IPS-15b (cell line): ENCODE measurements at regions not wholly inside any gene's neighbourhood (a gene's known extent, or its start where the extent isn't known, plus 50 kb on each side); places are given as distances from the start of the nearest gene placed in this dataset.

ENCODE experiments used
- H3K27me3 ChIP-seq: one replicate; pipeline ENCODE4 v1.6.1; 2013; ENCODE audit warnings: low read length; ENCODE audit not compliant: control insufficient read depth, insufficient read depth
- H3K36me3 ChIP-seq: one replicate; pipeline ENCODE4 v1.6.1; 2013; ENCODE audit warnings: low read length; ENCODE audit not compliant: control insufficient read depth, insufficient read depth
- H3K4me1 ChIP-seq: one replicate; pipeline ENCODE4 v1.6.1; 2013; ENCODE audit warnings: mild to moderate bottlenecking, low read length; ENCODE audit not compliant: control insufficient read depth, insufficient read depth
- H3K4me3 ChIP-seq: one replicate; pipeline ENCODE4 v1.5.1; 2013; ENCODE audit warnings: low read depth, low read length
- H3K9ac ChIP-seq: one replicate; pipeline ENCODE4 v1.6.1; 2013; ENCODE audit warnings: low read depth, mild to moderate bottlenecking, low read length
- H3K9me3 ChIP-seq: one replicate; pipeline ENCODE4 v1.6.1; 2013; ENCODE audit warnings: mild to moderate bottlenecking, low read length; ENCODE audit not compliant: control insufficient read depth, insufficient read depth

DNA sequence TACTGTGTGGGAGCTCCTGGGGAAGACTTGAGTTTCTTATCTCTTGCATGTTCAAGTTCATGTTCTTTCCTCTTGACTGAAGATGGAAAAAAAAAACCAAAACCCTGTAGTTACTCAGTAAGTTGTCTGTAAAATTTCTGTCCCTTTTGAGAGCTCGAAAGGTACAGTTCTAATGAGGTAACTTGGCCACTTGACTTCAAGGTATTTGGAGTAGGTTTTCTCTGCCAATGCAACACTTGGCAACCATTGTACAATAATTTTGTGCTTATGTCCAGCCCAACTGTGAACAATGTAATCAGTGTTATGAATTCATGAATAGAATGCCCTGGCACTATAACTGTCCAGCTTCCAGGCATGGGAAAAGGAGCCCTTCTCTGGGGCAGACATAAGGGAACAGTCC is 111.0 kb downstream of the LIPG start:
- no peaks in the 10 kb centered on the region for H3K36me3 ChIP-seq
- no peak overlapping the region for H3K9ac ChIP-seq
- H3K4me3 ChIP-seq = no peak overlapping the region
- H3K4me1 ChIP-seq = peaks cover 3% of the 10 kb centered on the region
- H3K27me3 ChIP-seq = peaks cover 2% of the 10 kb centered on the region
- H3K9me3 ChIP-seq = no peaks in the 10 kb centered on the region

DNA sequence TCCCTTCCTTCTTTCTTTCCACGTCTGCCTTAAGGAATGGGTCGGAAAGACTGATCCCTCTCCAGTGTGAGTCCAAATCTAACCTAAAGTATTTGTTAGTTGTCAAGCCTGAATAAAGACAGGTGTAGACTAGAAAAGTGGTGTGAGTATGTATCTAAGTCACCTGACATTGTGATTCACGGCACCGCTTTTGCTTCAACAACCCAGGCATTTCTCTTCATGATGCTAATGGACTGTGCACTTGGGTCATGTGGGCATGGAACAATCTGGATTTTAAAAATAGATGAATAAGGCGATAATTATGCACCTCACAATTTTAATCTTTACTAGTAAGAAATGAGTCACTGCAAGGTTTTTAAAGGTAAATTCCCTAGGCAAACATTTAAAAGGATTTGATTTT is 107.5 kb downstream of the LIPG start:
- H3K36me3 ChIP-seq = no peaks in the 10 kb centered on the region
- H3K9ac ChIP-seq = no peak overlapping the region
- H3K27me3 ChIP-seq = peaks cover 2% of the 10 kb centered on the region
- H3K9me3 ChIP-seq = no peaks in the 10 kb centered on the region
- H3K4me3 ChIP-seq = no peak overlapping the region
- peaks cover 3% of the 10 kb centered on the region for H3K4me1 ChIP-seq

DNA sequence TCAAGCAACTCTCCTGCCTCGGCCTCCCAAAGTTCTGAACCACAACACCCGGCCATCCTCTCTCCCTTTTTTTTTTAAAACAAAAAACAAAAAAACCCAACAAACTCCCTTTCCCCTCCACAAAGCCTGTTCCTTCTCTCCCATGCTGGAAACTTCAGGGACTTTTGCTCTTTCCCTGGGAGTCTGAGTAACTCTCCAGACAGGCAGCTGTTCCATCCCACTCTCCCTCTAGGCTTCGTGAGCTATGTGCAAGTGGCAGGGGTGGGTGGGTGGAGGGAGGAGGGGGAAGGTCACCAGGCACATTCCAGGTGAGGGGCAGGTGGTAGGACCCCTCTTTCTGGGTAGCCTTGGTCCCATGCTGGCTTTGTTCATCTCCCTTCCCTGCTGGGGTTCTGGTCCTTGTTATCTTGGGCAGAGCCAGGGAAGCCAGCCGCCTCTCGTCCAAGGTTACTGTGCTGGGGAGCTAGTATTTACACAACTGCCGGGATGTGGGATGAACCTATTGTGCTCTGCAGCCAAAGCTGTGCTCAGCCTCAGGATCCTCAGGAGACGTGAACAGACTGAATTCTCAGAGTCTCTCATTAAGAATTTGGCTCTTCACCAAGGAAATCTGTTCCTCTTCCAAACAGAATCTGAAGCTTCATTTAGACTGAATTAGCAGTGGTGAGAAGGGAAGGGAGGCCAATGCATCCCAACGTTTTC is 106.9 kb downstream of the LIPG start:
- Histone ChIP-seq H3K9me3 (no peaks in the 10 kb centered on the region), H3K27me3 (peaks cover 2% of the 10 kb centered on the region), H3K9ac (no peak overlapping the region), H3K4me1 (peaks cover 3% of the 10 kb centered on the region), H3K36me3 (no peaks in the 10 kb centered on the region), H3K4me3 (no peak overlapping the region)

DNA sequence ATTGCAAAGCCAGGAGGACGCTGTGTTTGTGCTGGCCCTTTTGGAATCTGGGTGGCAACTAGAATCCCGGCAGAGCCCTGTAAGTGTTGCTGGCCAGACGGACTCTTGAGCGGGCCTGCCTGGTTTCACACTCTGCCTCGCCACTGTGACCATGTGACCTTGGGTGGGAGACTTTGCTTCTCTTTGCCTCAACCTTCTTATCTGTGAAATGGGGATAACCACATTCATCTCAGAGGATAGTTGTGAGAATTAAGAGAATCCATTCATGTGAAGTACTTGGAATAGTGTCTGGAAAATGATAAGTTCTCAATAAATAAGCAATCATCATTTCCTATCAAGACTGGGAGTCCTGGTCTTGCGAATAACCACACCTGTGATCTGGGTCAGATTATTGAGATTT is 105.6 kb downstream of the LIPG start:
- Histone ChIP-seq H3K36me3 (no peaks in the 10 kb centered on the region), H3K4me3 (no peak overlapping the region), H3K4me1 (peaks cover 3% of the 10 kb centered on the region), H3K9ac (no peak overlapping the region), H3K9me3 (no peaks in the 10 kb centered on the region), H3K27me3 (peaks cover 2% of the 10 kb centered on the region)

DNA sequence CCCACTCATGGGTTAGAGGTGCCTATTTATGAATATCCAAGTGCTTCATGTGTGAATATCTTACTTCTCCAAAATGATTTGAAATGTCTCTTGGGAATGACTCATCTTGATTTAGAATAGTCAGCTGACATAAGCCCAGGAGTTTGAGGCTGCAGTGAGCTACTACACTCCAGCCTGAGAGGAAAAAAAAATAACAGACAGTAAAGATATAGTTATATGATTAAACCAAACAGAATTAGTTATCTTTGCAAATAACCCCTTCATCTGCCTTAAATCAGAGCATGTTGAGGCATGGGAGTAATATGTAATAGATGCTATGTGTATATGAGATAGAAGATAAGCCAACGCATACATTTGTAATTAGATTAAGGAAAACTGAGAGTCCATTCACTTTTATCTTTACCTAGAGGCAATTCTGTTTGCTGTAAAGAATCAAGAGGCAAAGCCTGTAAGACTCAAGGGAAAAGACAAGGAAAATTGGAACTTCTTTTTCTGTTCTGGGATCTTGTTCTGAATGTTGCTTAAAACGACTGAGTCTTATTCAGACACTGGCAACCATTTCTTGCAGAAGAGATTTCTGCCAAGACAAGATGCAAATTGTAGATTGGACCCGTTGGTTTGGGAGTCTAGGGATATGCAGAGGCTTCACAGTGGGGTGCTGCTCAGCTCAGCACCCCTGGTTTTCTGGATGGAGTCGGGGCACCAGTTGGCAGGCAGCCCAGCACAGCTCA is 104.4 kb downstream of the LIPG start:
- H3K9ac ChIP-seq = no peak overlapping the region
- no peaks in the 10 kb centered on the region for H3K9me3 ChIP-seq
- H3K4me1 ChIP-seq = peaks cover 3% of the 10 kb centered on the region
- peaks cover 2% of the 10 kb centered on the region for H3K27me3 ChIP-seq
- no peaks in the 10 kb centered on the region for H3K36me3 ChIP-seq
- no peak overlapping the region for H3K4me3 ChIP-seq

DNA sequence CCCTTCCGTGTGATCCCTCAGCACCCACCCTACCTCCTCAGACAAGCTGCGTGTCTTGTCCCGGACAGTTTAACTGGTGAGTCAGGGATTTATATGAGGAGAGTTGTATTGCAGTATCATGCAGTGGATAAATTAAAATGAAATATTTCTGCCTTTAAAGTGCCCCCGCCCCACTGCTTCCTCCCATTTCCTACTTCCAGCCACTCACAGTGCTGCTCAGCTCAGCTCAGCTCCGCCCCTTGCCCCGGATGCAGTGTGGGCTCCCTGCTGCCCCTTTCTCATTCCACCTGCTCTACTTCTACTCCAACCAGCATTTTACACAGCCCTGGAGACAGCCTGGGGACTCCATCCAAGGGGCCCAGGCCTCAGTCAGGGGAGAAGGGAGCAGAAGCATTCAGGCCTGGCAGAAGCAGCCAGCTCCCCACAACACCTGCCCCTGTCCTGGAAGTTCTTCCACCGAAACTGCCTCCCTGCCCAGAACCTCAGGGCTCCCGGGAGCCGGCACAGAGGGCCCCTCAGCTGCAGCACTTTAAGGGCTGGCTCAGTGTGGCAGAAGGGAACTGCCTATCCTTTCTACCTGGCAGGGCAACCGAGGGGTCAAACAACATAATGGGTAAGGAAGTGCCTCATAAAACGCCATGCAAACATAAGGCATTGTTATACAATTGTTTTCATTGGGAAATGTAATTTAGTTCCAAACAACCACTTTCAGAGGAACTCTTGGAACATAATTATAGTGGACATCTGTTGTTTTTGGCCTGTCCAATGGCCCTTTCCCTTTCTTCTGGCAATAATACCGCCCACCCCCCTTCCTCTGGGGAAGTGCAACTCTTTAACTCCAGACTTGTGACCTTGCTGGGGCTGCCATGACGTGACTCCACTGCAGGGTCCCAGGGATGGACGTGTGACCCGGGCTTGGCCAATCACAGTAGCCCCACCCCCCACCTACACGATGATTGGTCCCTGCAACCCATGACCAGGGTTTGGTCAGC is 102.3 kb downstream of the LIPG start:
- peaks cover 2% of the 10 kb centered on the region for H3K27me3 ChIP-seq
- no peak overlapping the region for H3K9ac ChIP-seq
- no peaks in the 10 kb centered on the region for H3K9me3 ChIP-seq
- no peak overlapping the region for H3K4me3 ChIP-seq
- H3K36me3 ChIP-seq = no peaks in the 10 kb centered on the region
- H3K4me1 ChIP-seq = peaks cover 3% of the 10 kb centered on the region

DNA sequence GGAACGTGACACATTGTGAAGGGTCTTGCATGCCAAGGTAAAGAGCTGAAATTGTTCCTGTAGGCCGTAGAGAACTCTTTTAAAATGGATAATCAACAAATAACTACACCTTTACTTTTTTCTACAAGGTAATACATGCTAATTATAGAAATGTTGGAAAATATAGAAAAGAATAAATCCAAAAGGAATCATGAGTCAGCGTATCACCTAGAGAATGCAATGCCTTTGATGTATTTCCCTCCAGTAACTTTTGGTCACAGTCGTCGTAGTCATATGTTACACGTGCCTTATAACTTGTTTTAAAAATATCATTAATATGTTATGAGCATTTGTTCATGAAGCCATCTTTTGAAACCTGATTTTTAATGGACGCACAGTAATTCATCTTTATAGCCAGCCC is 100.6 kb downstream of the LIPG start:
- Histone ChIP-seq H3K36me3 (no peaks in the 10 kb centered on the region), H3K4me1 (peaks cover 2% of the 10 kb centered on the region), H3K4me3 (no peak overlapping the region), H3K9me3 (no peaks in the 10 kb centered on the region), H3K27me3 (no peaks in the 10 kb centered on the region), H3K9ac (no peak overlapping the region)

DNA sequence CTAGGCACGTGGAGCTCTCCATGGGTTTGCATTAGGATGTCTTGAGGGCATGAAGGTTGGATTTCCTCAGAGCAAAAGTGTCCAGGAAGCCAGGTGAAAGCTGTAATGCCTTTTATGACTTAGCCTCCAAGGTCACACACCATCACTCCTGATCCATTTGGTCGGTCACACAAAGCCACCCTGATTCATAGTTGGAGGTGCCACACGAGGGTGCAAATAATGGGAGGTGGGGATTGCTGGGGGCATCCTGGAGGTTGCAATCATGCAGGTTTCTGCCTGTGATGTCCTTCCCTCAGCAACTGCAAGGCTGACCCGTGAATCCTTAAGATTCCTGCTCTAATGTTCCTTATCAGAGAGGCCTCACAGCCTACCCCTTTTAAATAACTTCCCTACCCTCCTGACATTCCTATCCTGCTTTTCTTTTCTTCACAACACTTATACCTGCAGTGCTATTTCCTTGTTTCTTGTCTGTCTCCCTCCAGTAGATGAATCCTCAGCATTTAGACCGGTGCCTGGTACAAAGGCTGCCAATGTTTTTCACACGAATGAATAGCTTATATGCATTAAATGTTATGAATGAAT is 97.1 kb downstream of the LIPG start:
- no peak overlapping the region for H3K4me3 ChIP-seq
- no peak overlapping the region for H3K9ac ChIP-seq
- no peaks in the 10 kb centered on the region for H3K9me3 ChIP-seq
- peaks cover 2% of the 10 kb centered on the region for H3K4me1 ChIP-seq
- no peaks in the 10 kb centered on the region for H3K36me3 ChIP-seq
- H3K27me3 ChIP-seq = no peaks in the 10 kb centered on the region

DNA sequence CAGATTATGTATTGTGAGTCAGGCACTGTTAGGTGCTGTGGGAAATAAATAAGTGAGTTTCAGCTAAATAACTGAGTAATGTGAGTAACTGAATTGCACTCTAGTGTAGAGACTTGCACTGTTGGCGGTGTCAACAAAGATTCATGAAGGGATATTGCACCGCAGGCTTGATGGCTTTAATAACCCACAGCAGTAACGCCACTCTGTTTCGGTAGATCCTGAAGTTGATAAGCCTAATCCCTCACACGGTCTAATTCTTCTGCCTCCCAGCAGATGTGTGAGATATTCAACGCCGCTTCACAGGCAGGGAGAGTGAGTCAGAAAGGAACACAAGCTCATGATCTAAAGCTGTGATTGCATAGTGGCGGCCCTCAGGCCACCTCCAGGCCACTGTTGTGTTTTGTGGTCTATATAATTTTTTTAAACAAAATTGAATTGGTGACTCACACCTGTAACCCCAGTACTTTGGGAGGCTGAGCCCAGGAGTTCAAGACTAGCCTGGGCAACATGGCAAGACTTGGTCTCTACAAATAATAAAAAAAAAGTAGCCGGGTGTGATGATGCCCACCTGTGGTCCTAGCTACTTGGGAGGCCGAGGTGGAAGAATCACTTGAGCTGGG is 94.3 kb downstream of the LIPG start:
- Histone ChIP-seq H3K36me3 (no peaks in the 10 kb centered on the region), H3K9ac (no peak overlapping the region), H3K9me3 (no peaks in the 10 kb centered on the region), H3K4me1 (peaks cover 2% of the 10 kb centered on the region), H3K27me3 (no peaks in the 10 kb centered on the region), H3K4me3 (no peak overlapping the region)

DNA sequence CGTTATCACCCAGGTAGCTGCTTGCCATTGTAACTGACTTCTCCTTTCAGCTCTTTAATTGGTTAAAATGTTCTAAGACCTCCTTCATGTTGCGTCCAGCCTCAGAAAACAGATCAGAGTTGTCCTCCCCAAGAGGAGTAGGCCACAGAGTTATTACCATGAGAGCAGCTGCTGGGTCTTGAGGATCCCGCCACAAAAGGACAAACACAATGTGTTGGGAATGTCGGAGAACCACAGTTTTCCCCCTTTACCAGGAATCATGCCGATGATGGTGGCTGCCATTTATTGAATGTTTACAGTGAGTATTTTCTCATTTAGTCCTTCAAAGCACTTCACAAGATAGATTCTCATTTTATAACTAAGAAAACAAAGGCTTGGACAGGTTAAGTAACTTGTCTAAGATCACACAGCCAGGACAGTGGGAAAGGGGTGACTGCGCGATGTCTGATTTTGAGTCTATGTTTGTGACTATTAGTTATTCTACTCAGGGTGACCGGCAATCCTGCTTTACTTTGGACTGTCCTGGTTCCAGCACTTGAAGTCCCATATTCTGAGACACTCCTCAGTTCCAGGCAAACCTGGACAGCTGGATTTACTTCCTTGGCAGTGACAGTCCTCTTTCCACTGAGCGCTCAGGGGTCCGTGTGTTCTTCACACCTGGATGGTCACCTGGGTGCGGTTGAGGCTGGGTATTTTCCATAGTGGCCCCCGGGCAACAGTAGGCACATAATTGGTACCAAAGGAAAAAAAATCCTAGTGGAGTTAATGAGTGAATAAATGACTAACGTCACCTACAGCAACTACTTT is 93.6 kb downstream of the LIPG start:
- Histone ChIP-seq H3K9me3 (no peaks in the 10 kb centered on the region), H3K9ac (no peak overlapping the region), H3K4me3 (no peak overlapping the region), H3K27me3 (no peaks in the 10 kb centered on the region), H3K4me1 (peaks cover 2% of the 10 kb centered on the region), H3K36me3 (no peaks in the 10 kb centered on the region)
